OCI-LY3 (cell line): ENCODE measurements at regions not wholly inside any gene's neighbourhood (a gene's known extent, or its start where the extent isn't known, plus 50 kb on each side); places are given as distances from the start of the nearest gene placed in this dataset.

Source experiments
- H2AFZ ChIP-seq: fragments of 200-600, 300-600 bp; shearing (Covaris generic); 2 replicates; pipeline ENCODE4 v1.6.0; 2014; ENCODE audit warnings: antibody characterized with exemption, low read depth, low read length
- H3K27ac ChIP-seq: fragments of 200-600, 300-600 bp; sonication (generic); 2 replicates; pipeline ENCODE4 v1.5.1; 2014; ENCODE audit warnings: mild to moderate bottlenecking, low read length, moderate library complexity, mixed read lengths
- H3K27me3 ChIP-seq: fragments of 200-600, 300-600 bp; sonication (generic); 2 replicates; pipeline ENCODE4 v1.6.1; 2014; ENCODE audit warnings: low read depth, low read length, mixed read lengths
- H3K36me3 ChIP-seq: fragments of 200-600, 300-600 bp; sonication (generic); replicated peaks from 2 replicates; pipeline ENCODE3; 2014; ENCODE audit warnings: low read depth, low read length, mixed read lengths
- H3K4me1 ChIP-seq: fragments of 300-600, 200-600 bp; sonication (generic); 2 replicates; pipeline ENCODE4 v1.6.1; 2014; ENCODE audit warnings: low read length, mixed read lengths
- H3K4me2 ChIP-seq: fragments of 200-600, 300-600 bp; sonication (generic); 2 replicates; pipeline ENCODE4 v1.6.1; 2014; ENCODE audit warnings: low read length, mixed read lengths
- H3K4me3 ChIP-seq: fragments of 300-600, 200-600 bp; sonication (generic); 2 replicates; pipeline ENCODE4 v1.5.1; 2014; ENCODE audit warnings: antibody characterized with exemption, mild to moderate bottlenecking, low read length, moderate library complexity
- H3K79me2 ChIP-seq: fragments of 300-600, 200-600 bp; shearing (Covaris generic); 2 replicates; pipeline ENCODE4 v1.6.1; 2014; ENCODE audit warnings: mild to moderate bottlenecking, low read length, mixed read lengths
- H3K9ac ChIP-seq: fragments of 300-600, 200-600 bp; shearing (Covaris generic); 2 replicates; pipeline ENCODE4 v1.6.0; 2014; ENCODE audit warnings: mild to moderate bottlenecking, low read length, moderate library complexity
- H3K9me3 ChIP-seq: fragments of 200-600, 300-600 bp; shearing (Covaris generic); 2 replicates; pipeline ENCODE4 v1.6.1; 2014; ENCODE audit warnings: low read length, mixed read lengths; ENCODE audit not compliant: insufficient read depth
- H4K20me1 ChIP-seq: fragments of 200-600, 300-600 bp; sonication (generic); 2 replicates; pipeline ENCODE4 v1.6.1; 2016; ENCODE audit warnings: low read length, mixed read lengths; ENCODE audit not compliant: insufficient read depth
- CTCF ChIP-seq: fragments of 200-600, 300-600 bp; sonication (generic); IDR thresholded peaks from 2 replicates; pipeline ENCODE4 v1.5.1; 2014; ENCODE audit warnings: antibody characterized with exemption, low read length, low read depth
- EZH2phosphoT487 ChIP-seq: fragments of 200-600 bp; shearing (Covaris generic); IDR thresholded peaks from 2 replicates; pipeline ENCODE4 v1.6.1; 2018; ENCODE audit warnings: antibody characterized with exemption, mixed run types, low read depth

GRCh38 chr3:177823701-177824189 is 626.5 kb upstream of the TBL1XR1 start:
- Histone ChIP-seq H4K20me1 (no peaks in the 10 kb centered on the region), H3K36me3 (no peaks in the 10 kb centered on the region), H3K79me2 (no peaks in the 10 kb centered on the region), H3K27ac (no peak overlapping the region), H3K9ac (no peak overlapping the region), H3K27me3 (peaks cover 27% of the 10 kb centered on the region), H3K4me3 (no peak overlapping the region), H3K4me2 (no peak overlapping the region), H3K4me1 (peaks cover 34% of the 10 kb centered on the region), H2AFZ (no peak overlapping the region), H3K9me3 (no peaks in the 10 kb centered on the region)
- no peak for TF ChIP-seq EZH2phosphoT487
- no peak for TF ChIP-seq CTCF

- H2AFZ ChIP-seq, result no peak overlapping the region
- H3K27ac ChIP-seq, result no peak overlapping the region
Observed at GRCh38 chr3:177824190-177824786, 627.0 kb upstream of the TBL1XR1 start.

GRCh38 chr3:177824841-177825240 is 627.6 kb upstream of the TBL1XR1 start:
- H3K4me2 ChIP-seq, result no peak overlapping the region
- no peaks in the 10 kb centered on the region for H3K36me3 ChIP-seq
- H3K4me1 ChIP-seq, result peaks cover 31% of the 10 kb centered on the region
- no peaks in the 10 kb centered on the region for H3K79me2 ChIP-seq
- no peaks in the 10 kb centered on the region for H4K20me1 ChIP-seq
- H3K9ac ChIP-seq, result no peak overlapping the region
- TF ChIP-seq CTCF (no peak), EZH2phosphoT487 (no peak)
- H3K27ac ChIP-seq, result no peak overlapping the region
- no peak overlapping the region for H2AFZ ChIP-seq
- H3K4me3 ChIP-seq, result no peak overlapping the region
- H3K9me3 ChIP-seq, result no peaks in the 10 kb centered on the region
- H3K27me3 ChIP-seq, result peaks cover 19% of the 10 kb centered on the region

More at GRCh38 chr3:177824190-177824786, 627.0 kb upstream of the TBL1XR1 start:
- Histone ChIP-seq H3K9ac (no peak overlapping the region), H3K9me3 (no peaks in the 10 kb centered on the region), H3K4me3 (no peak overlapping the region), H4K20me1 (no peaks in the 10 kb centered on the region), H3K79me2 (no peaks in the 10 kb centered on the region), H3K4me1 (peaks cover 34% of the 10 kb centered on the region), H3K36me3 (no peaks in the 10 kb centered on the region), H3K4me2 (no peak overlapping the region), H3K27me3 (peaks cover 24% of the 10 kb centered on the region)
- no peak for TF ChIP-seq CTCF
- no peak for TF ChIP-seq EZH2phosphoT487

GRCh38 chr3:177826253-177826652 is 629.0 kb upstream of the TBL1XR1 start:
- Histone ChIP-seq H4K20me1 (no peaks in the 10 kb centered on the region), H3K79me2 (no peaks in the 10 kb centered on the region), H3K9ac (no peak overlapping the region), H3K36me3 (no peaks in the 10 kb centered on the region), H2AFZ (no peak overlapping the region), H3K4me1 (peaks cover 18% of the 10 kb centered on the region), H3K4me2 (no peak overlapping the region), H3K27ac (no peak overlapping the region), H3K9me3 (no peaks in the 10 kb centered on the region), H3K4me3 (no peak overlapping the region), H3K27me3 (peaks cover 17% of the 10 kb centered on the region)
- TF ChIP-seq EZH2phosphoT487 (no peak), CTCF (no peak)
